ENCODE measurements at regions not wholly inside any gene's neighbourhood (a gene's known extent, or its start where the extent isn't known, plus 50 kb on each side); places are given as distances from the start of the nearest gene placed in this dataset.

DNA sequence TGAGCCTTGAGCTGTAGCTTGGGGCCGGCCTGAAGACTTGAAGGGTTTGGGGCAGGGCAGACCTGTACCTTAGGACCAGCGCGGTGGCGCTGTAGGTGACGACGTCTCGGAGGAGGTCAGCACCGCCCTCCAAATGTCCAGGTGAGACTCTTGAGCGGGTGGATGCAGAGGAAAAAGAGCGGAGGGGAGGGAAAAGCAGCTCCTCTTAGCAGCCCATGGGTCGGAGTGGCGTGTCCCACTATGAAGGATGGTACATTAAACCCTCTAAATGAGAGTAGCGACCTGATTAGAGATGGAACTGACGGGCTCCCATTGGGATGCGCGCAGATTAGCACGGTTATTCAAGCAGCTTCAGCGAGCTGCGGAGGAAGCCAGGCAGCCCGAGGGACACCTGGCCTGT lies 77.0 kb upstream of the MAP1LC3B2 start:
- no peak for DNase-seq (ENCODE audit: low read depth, low spot score)

DNA sequence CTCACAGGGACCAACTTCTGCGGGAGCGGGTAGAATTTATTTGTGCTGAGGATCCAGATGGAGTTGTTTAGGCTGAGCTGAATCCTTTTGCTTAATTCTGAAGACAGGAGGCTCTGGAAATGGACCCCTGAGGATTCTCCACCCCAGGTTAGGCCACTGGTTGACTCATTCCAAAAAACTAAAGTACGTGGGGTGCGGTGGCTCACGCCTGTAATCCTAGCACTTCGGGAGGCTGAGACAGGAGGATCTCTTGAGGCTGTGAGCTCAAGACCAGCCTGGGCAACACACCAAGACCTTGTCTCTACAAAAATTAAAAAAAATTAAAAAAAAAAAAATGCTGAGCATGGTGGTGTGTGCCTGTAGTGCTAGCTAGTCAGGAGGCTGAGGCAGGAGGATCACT lies 76.3 kb upstream of the MAP1LC3B2 start:
- no peak for DNase-seq (ENCODE audit: low read depth, low spot score)

DNA sequence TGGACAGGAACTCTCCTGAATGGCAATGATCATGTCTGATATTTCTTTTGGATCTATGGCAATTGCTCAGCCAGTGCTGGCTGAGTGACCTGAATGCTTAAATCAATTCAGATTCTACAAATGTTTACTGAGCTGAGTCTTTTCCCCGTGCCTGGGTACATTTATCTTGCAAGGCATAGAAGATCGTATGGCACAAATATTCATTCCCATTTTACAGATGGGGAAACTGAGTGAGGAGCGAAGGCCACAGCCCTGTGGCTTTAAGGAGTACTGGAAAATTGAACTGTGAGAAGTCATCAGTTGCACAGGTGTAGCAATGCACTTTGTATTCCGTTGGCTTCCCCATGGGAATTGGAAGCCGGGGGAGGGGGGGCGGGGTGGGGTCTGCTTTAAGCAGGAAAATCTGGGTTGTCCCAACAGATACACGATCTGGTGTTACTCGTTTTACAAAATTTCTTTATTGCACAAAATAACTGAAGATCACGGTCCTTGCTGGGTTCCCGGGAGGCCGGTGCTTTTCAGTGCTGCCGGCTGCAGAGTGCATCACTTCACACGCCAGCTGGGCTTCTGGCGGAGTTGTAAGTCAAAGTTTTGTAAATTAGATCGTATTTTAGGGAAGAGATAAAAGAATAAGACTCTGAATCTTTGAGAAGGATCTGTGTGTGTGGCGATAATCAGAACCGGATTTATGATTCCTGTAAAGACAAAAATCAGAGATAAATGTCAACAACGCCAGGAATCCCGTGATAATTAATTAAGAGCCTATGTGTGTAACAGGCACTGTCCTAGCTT lies 75.0 kb upstream of the MAP1LC3B2 start:
- DNase-seq (ENCODE audit: low read depth, low spot score), result no peak

DNA sequence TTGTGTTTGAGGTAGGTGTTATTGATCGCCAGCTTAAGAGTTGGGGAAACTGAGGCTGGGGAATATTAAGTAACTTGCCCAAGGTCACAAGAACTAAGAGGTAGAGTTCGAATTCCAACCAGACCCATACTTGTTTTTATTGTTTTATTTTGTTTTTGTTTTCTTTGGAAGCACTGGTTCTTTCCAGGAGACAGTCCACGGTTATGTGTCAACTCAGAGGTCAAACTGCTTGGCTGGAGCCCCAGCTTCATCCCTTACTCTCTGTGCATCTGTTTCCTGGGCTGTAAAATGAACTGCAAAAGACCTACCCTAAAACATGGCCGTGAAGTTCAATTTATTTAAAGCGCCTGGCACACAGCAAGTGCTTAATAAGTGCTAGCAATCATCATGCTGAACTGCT lies 74.4 kb upstream of the MAP1LC3B2 start:
- no peak for DNase-seq (ENCODE audit: low read depth, low spot score)

DNA sequence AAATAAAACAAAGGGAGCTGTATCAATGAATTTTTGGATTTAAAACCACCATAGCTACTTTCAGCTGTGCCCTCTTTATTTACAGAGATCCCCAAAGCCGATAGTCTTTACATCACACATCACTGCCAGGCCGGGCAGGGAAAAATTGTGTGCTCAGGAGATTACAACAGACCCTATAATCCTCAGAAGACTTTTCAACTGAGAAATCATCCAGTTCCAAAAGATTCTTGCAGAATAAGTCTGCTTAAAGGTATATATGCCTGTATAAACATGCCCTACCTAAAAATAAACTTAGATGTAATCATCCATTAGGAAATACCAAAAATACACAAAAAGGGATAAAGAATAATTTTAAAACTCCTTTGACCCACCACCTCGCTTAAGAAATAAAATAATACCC lies 70.1 kb upstream of the MAP1LC3B2 start:
- no peak for DNase-seq (ENCODE audit: low read depth, low spot score)

DNA sequence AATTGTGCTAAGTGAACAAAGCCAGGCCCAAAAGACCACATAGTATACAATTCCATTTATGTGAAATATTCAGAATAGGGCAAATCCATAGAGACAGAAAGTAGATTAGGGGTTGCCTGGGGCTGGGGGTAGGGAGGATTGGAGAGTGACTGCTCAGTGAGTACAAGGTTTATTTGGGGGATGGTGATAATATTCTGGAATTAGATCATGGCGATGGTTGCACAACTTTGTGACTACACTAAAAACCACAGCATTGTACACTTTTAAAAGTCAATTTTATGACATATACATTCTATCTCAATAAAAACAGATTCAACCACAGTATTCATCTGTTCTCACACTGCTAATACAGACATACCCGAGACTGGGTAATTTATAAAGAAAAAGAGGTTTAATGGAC lies 68.7 kb upstream of the MAP1LC3B2 start:
- no peak for DNase-seq (ENCODE audit: low read depth, low spot score)

DNA sequence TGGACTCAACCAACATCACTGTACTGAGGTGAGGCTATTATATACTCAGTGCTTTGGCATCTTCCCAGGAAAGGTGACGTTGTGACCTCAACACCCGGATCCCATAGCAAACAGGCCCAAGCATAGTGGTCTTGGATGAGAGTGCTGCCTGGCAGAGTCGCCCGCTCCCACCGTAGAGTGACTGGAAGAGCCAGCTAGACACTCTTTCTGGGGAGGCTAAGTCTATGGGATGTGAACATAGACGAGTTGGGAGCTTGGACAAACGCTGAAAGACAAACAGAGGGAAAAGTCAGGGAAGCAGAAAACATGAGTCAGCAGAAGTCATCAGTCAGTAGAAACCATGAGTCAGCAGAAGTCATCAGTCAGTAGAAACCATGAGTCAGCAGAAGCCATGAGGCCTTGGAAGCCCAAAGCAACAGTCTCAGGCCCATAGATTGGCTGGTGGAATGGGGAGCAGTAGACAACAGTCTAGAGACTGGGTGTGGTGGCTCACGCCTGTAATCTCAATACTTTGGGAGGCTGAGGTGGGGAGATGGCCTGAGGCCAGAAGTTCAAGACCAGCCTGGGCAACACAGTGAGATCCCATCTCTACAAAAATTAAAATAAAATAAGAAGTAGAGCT lies 66.4 kb upstream of the MAP1LC3B2 start:
- no peak for DNase-seq (ENCODE audit: low read depth, low spot score)

DNA sequence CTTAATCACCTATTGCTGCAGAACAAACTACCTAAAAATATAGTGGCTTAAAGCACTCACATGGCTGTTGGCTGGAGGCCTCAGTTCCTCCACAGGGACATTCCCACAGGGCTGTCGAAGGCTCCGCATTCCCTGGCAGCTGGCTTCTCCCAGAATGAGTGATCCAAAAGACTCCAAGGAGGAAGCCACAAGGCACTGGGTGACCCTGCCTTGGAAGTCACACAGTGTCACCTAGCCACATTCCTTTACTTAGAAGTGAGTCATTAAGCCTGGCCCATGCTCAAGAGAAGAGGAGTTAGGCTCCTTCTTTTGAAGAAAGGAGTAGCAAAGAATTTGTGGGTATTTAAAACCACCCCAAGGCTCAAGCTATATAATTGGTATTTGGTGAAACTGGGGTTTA lies 63.9 kb upstream of the MAP1LC3B2 start:
- no peak for DNase-seq (ENCODE audit: low read depth, low spot score)

DNA sequence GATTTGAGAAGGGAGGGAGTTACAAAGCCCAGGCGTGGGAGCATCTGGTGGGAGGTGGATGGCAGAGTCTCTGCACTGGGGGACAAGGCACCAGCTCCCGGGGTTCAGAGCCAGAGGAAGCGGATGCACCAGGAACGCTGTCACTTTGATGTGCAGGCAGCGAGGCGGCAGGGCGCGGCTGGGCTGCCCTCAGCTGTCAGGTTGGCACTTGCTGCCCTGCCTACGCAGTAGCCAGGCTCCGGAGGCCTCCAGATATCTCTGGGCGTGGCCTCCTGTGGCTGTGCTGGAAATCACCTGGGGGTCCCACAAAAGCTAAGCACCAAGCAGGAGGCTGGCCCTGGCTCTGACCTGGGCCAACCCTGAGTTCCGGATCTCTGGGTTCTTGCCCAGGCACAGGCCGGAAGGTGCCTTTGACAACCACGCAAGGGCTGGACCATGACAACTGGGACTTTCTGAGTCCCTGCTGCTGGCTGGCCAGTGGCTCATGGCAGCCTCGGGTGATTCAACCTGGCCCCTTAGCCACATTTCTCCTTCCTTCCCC lies 62.1 kb upstream of the MAP1LC3B2 start:
- DNase-seq (ENCODE audit: low read depth, low spot score), result no peak

DNA sequence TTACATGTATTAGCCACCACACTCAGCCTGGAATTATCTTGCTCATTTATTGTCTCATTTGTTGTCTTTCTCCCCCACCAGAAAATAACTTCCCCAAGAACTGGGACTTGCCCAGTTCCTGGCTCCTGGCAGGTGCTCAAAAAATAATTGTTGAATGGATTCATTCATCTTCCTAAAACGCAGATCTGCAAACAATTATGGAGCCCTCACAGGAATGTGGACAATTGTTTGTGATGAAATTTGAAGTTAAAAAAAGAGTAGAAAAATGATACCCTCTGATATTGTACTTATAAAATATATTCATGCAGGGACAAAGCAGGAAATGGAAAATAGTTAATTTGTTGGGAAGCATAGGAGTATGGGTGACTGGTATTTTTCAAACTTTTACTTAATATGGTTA lies 60.7 kb upstream of the MAP1LC3B2 start:
- DNase-seq (ENCODE audit: low read depth, low spot score), result no peak

DNA sequence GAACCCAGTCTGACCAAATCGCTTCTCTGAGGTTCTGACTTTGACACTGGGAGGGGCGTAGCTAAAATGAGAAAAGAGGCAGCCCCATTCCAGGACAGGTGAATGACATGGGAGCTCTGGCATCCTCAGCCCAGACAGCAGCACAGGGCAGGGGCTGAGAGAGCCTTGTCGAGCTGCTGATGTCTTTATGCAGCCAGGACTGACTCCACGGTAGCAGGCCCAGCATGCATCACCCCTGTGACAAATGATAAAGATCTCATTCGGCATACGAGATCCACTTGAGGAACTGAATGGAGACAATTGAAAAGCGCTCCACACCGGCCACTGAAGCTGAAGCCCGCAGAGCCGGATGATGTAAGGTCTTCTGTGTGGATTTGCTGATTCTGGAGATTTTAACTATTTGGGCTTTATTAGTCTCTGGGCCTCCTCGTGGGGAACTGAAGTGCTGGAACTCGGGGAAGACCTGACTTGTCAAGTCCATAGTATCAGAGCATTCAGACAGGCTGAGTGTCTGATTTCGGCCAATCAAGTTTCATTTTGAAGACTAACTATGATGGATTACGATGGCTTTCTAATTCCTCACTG lies 56.9 kb upstream of the MAP1LC3B2 start:
- DNase-seq (ENCODE audit: low read depth, low spot score), result no peak

DNA sequence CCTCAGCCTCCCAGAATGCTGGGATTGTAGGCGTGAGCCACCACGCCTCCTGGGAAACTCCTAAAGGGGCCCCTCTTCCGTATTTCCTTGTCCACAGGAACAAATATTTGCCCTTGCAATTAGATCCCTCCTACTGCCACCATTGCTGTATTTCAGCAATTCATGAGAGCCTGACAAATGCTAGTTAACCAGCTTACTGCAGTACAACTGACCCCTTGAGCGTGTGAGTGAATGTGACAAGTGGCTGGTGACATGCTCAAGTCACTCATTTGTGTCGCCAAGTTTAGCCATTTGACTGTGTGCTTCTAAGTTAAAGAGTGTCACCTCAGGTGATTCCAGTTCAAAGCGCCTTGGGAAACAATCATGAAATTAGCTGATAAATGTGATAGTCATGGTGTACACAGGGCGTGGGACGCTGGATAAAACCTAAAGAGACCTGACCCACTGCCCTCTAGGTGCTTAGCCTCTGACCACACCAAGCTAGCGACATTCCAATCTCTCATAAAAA lies 56.1 kb upstream of the MAP1LC3B2 start:
- no peak for DNase-seq (ENCODE audit: low read depth, low spot score)

DNA sequence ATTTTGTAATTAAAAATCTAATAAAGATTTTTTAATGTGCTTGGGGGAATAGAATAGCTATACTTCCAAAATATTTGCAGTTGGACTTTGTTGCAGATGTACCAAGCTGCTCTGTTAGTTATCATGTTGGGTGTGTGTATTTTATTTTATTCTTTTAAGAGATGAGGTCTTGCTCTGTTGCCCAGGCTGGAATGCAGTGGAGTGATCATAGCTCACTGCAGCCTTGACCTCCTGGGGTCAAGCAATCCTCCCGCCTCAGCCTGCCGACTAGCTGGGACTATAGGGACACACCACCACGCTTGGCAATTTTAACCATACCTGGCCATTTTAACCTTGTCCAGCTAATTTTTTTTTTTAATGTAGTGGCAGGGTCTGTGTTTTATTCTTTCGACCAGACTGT lies 54.7 kb upstream of the MAP1LC3B2 start:
- no peak for DNase-seq (ENCODE audit: low read depth, low spot score)

DNA sequence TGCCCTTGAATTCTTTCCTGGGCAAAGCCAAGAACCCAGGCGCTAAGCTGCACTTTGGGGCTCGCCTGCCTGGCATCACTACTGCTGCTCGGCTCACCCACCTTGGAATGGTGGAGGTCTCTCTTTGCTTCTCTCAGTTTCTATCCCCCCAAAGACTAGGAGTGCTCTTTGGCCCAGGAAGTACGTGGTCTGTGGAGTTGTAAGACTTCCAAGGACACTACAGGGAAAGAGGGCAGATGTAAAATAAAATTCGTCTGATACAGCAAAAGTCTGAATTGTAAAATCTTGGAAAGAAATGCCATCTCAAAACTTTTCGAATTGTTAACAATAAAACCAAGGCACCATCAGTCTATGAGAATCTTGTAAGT lies 52.5 kb upstream of the MAP1LC3B2 start:
- DNase-seq (ENCODE audit: low read depth, low spot score), result no peak

DNA sequence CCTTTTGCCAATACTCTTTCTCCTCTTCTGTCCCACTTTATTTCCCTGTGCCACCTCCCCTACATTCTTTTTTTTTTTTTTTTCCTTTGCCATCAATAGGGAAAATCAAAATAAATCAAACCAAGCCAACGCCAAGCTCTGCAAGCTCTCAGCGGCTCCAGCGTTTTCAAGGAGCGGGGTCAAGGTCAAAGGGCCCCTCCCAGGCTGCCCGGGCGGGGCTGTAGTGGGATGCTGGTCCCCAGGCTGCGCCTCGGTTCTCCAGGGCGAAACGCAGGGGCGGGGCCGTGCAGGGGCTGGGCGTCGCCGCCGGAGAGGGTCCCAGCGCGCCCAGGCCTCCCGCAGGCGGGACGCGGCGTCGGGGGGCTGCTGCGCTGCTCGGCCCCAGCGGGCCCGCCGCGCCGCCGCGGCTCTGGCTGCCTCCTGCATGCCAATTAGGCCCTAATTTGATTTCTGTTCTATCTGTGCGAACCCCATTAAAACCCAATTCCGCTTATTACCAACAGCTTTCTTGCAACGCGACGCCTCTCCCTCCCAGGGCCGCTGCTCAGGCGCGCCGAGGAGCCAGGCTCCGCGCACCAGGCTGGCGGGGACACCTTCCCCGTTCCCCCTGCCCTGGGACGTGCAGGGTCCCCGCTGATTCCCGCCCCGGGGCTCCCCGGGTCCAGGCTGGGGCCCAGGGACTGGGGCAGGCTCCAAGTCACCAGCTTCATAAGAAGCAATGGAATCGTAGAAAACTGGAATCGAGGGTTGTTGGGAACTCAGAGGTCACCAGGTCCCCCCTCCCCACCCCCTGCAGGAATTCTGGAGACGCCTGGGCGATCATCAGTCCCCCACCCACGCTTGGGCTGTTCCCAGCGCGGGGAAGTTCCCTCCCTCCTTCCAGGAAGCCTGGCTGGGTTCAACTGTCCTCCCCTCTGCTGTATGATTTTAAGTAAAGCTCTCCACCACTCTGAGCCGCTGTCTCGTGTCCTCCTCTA lies 50.7 kb upstream of the MAP1LC3B2 start:
- no peak for DNase-seq (ENCODE audit: low read depth, low spot score)
